A673 (cell line): ENCODE measurements at regions not wholly inside any gene's neighbourhood (a gene's known extent, or its start where the extent isn't known, plus 50 kb on each side); places are given as distances from the start of the nearest gene placed in this dataset.

ENCODE experiments used
- CTCF ChIP-seq: fragments of 300-800, 200-600 bp; sonication (generic); conservative IDR thresholded peaks from 2 replicates; pipeline ENCODE4 v1.5.1; 2017; ENCODE audit warnings: low read depth, mild to moderate bottlenecking, antibody characterized with exemption, low read length, moderate library complexity, mixed read lengths
- EZH2 ChIP-seq: fragments of 200-600 bp; sonication (generic); IDR thresholded peaks from 2 replicates; pipeline ENCODE4 v1.6.1; 2017; ENCODE audit warnings: borderline replicate concordance, low read depth, mild to moderate bottlenecking, mixed read lengths, antibody characterized with exemption, low read length; ENCODE audit not compliant: poor library complexity, severe bottlenecking

GRCh38 chr3:31346542-31346979 is 186.2 kb upstream of the STT3B start:
- TF ChIP-seq CTCF (no peak), EZH2 (no peak)
